GM19043 (cell line): ENCODE measurements at regions not wholly inside any gene's neighbourhood (a gene's known extent, or its start where the extent isn't known, plus 50 kb on each side); places are given as distances from the start of the nearest gene placed in this dataset.

ENCODE experiments used
- ATAC-seq: cut with Tn5 transposase; IDR thresholded peaks from one replicate; pipeline ENCODE4 v1.9.1; 2021; ENCODE audit warnings: low read depth; ENCODE audit not compliant: unreplicated experiment

DNA sequence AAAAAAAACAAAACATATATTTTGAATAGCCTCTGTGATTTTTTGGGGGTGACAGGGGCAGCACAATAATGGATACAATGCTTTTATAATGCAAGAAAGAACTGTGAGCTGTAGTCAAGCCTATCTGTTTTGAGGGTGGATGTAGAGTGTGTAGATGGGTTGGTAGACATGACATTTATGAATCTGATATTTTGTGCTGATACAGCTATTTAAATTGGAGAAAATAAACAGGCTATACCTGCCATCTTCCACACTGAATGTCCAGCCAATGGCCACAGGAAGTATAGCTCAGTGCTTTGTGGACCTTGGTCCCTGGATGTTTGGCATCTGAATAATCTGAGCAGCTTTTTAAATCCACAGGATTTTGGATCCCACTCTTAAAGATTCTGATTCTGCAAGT lies 175.0 kb downstream of the NEDD1 start:
- ATAC-seq, result no peak

DNA sequence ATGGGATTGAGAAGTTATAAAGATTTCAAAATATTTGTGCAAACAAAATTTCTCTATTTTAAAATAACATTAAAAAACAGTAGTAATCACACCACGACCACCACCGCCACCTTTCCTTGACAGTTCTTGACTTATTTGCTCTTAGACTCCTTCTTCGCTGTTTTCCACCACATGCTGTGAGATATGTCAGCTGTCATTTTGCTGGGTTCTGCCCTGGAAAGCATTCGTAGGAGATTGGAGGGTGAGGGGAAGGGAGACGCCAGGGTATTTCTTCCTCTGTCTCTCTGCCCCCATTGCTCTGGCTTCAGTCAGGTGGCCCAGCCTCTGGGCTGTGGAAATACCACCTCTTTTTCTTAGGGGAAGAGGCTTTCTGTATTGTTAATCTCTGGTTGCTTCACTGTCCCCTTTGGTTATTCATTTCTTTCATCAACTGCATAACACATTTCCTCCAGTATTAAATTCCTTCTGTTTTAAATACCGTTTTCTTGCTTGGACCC lies 186.2 kb downstream of the NEDD1 start:
- no peak for ATAC-seq

DNA sequence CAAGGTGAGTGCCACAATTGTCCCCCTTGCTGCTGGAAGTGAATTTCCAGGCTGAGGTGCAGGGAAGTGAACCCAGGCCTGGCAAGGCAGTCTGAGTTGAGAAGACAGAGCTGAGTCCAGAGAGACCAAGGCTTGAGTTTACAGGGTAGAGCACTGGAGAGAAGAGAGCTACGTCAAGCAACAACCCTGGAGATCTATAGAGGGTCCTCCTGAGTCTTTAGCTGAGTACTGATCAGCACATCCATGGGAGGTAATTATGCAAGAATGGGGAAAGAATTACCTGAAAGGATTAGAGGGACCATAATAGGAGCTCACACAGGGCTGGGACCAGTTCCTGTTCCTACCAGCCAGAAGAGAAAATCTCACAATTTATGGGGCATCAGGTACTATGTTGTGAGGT lies 190.7 kb downstream of the NEDD1 start:
- ATAC-seq, result no peak

DNA sequence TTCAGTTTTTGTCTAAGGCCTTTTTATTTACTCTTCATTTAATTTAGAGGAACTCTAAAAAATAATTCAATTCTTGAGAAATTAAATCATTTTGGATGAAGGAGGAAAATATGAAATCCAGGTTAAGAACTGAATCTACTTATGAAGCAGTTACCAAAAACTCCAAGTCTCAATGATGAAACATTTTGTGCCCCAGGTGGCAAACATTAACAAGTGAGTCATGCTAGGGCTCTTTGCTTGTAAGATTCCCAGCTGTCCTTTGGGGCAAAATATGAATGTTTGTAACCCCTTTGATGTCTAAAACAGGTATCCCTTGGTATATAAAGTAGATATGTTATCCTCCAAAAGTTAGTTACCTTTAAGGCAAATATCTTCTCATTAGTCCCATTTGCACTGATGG lies 202.4 kb downstream of the NEDD1 start:
- no peak for ATAC-seq

DNA sequence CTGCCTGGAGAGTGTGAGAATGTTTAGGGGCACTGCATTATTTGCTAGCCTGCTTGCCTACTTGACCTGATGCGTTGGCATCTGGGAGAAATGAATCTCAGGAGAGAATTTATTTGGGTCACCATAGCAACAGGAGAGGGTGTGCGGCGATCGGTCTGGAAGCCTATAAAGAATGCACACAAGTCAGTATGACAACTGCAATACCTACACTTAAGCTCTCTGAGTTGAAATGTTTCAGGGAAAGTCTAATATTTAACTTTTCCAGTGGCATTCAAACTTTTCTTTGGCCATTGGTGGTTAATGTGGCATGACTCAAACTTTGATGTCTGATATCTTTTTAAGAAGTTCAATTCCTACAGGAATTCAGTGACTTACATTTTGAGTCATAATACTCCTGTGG lies 205.1 kb downstream of the NEDD1 start:
- no peak for ATAC-seq

DNA sequence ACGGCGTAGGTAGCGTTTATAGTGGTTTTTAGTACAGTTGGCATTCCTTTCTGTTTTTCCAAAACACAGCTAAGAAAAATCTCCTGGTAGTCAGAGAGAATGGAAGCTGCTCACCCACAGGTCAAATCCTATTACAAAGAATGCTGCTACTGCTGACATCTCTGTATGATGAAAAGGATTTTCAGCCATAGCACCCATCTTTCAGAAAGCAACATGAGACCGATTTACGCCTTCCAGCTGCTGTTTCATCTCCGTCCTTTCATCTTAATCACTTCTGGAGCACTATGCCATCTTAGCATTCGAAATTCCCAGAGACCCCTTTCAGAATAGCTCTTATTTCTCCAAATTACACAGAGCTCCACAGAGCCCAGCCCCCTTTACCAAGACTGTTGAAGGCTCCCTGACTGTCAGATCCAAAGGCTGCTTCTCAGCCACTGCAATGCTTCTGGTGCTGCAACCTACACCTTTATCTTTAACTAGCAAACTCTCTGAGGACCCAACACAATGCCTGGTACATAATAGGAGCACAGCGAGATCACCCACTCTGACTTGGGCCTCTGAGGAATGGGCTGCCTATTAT lies 211.8 kb downstream of the NEDD1 start:
- ATAC-seq, result no peak

DNA sequence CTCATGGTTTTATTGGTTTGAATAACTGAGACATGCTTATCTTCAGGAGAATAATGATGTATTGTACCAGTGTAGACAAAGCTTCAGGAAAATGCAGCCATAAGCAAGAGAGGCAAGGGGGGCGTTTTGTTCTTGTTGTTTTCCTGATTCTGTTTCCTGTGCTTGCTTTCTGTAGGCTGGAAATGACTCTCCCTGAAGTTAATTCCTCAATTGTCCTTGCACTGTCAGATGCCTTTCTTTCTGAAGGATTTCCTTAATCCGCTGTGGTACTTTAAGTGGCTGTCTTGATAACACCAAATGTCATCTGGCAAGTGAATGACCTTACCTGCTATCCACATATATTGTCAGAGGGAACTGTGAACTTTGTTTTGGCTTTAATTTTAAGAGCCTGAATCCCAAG lies 220.0 kb downstream of the NEDD1 start:
- ATAC-seq, result no peak

DNA sequence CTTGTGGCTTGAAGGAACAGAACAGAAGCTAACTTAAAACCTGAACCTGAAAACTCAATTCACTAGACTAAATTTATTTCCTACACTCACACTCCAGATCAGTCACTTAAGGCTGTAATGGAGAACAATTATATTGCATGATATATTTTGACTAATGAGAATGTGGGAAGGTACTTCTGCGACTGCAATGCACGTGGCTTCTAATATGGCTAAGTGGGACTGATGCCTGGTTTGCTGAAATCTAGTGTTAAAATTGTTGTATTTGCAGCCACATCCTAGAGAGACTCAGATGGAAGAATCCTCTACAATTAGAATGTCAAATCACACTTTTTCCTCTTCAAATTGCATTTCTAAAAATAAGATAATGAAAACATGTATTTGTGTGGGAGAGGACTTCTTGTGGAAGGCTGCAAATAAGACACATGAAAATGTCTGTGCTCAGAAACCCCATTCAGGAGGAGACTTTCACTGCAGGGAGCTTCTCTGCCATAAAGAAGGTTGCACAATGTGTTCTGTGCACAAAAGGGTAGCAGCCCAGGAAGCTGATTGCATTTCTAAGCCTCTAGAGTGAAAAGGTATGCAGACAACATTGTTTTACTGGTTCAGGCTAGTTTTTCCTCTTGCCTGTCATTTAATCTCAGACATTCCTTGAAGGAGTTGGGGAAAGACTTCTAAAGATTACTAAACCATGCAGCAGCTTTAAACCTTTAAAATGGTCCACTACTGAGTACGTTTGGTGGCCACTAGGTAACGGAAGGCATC lies 224.3 kb downstream of the NEDD1 start:
- no peak for ATAC-seq

DNA sequence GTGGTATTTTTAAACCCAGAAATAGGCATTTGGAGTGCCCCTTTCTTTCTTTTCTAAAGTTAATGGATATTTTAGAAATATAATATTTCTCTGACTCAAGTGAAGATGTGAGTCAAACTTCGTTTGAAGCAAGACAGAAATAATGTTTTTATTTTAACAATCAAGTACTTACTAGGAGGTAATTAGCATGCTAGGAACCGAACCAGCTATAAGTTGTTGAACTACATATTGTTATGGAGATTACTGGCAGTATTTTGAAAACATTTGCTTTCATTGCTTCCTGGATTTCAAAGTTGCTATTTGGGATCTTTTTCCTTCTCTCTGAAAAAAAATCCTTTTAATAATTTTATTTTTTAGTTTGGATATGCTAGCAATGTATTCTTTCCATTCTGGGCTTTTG lies 225.2 kb downstream of the NEDD1 start:
- ATAC-seq, result no peak

DNA sequence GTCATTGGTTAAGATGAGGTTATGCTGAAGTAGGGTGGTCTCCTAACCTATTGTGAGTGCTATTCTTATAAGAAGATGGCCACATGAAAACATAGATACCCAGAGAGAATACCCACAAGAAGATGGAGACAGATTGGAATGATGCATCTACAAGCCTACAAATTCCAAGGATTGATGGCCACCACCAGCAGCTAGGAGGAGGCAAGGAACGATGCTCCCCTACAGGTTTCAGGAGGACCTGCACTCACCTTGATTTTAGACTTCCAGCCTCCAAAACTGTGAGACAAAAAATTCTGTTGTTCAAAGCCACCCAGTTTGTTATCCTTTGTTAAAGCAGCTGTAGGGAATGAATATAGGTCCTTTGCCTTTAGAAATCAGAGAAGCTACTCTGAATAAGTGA lies 227.4 kb downstream of the NEDD1 start:
- no peak for ATAC-seq

DNA sequence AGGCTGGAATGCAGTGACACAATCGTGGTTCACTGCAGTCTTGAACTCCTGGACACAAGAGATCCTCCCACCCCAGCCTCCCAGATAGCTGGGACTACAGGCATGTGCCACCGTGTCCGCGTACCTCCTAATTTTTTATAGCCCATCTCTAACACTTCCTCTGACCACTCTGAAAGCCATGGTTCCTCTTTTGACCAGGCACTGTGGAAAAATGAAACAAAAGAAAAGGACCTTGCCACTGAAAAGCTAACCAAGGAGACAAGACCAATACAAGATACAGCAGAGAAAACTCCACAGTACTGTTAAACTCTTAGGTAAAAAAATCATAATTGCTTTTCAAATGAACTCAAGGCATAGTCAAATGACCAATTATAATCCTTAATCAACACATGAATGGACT lies 233.3 kb downstream of the NEDD1 start:
- ATAC-seq, result no peak

DNA sequence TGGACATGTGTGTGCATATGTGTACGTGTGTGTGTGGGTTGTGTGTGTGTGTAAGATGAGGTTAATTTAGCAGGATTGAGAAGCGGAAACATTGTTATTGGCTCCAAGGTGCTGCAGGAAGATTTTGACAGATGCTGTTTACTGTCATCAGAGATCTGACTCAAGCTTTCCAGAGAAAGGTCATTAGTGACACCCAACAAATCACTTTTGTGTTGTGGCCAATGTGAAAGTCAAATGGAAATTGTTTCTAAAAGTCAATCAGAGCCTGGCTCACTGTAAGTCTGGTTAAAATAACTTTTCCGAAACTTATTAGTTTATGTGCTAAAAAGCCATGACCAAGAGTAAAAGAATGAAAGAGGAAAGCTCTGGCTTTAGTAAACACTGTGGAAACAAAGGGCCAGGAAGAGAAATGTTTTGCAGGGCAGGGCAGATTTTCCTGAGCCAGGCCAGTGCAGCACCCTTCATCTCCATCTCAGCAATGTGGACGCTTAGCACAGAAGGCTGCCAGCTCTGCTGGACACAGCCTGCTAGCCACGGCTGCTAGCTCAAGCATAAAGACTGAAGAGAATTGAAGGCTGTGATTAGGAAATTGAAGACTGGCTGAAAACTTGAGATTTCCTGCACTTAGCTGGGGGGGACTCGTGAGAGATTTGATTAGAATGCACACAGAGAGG lies 235.8 kb downstream of the NEDD1 start:
- no peak for ATAC-seq

DNA sequence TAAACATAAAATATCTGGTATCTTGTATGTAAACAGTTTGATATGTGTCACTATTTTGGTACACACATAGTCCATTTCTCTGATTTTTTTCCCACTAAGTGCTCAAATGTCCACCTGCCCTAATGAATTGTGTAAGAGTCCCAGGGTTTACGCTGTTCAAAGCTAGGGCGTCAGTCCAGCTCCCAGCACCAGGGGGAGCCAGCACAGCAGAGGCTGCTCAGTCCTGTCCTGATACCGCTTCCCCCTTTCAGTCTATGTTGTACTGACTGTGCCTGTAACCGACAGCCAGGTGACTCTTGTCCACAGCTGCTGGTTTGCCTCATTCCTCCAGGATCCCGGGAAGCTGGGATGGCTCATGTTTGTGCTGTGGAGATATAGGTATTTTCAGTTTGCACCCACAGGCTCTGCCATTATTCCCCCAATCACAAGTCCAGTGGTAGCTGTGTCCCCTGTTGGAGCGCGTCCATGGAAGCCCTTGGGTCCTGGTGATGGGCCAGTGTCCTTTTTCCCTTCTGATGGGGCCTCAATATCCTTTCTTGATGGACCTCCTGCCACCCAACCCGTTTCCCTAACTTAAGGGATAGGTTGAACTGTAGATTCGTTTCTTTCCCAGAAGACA lies 242.0 kb downstream of the NEDD1 start:
- peak; percentile 100 for ATAC-seq

DNA sequence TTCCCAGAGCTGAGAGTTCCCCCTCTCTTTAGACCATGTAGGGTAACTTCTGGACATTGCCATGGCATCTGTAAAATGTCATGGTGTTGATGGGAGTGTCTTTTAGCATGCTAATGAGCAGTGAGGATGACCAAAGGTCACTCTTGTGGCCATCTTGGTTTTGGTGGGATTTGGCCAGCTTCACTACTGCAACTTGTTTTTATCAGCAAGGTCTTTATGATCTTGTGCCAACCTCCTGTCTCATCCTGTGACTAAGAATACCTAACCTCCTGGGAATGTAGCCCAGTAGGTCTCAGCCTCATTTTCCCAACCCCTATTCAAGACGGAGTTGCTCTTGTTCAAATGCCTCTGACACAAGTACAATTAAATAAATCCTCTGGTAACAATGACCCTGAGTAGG lies 244.4 kb downstream of the NEDD1 start:
- no peak for ATAC-seq

DNA sequence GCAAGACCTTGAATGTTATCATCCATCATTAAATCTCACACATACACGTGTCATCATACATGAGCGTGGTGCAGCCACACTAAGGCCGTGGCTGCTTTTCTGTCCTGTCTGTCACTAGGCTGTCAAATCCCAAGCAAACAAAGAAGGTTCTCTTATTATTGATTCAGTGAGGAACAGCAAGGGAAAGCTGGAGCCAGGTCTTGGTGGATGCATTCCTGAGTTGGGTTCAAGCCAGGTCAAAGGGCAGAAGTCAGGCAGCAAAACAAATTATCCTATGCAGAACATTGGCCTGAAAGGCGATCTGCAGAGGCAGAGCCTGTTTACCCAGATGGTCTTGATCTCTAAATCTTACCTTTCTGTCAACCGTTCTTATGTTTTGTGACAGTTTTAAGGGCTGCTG lies 252.3 kb downstream of the NEDD1 start:
- no peak for ATAC-seq

DNA sequence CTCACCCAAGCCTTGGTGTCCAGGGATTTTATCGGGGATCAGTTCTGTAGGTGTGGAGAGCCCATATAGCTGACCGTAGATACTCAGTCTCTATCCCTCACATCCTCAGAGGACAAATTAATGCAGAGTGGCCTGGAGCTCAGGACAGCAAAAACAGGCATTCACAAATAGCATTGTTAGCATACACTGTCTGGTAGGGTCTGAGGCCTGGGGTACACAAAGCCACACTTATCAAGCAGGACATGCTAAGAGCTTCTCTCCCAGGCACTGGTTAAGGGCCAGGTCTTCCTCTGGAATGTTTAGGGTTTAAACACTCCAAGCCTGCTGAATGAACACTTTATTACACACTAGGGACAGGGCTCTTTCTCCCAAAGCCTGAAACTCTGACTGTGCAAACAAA lies 253.2 kb downstream of the NEDD1 start:
- ATAC-seq, result no peak

DNA sequence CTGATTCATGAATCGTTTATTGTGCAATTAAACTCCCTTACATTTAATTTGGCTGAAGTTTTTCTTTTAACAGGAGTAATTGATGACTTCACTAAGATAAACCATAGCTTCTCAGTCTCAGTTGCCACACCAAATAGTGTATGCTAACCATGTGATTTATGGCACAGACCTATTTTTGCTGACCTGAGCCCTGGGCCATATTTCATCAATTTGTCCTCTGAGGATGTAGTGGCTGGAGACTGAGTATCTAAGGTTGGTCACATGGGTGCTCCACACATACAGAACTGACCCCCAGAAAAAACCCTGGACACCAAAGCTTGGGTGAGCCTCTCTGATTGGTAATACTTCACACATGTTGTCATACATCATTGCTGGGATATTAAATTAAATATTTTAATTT lies 255.1 kb downstream of the NEDD1 start:
- no peak for ATAC-seq

DNA sequence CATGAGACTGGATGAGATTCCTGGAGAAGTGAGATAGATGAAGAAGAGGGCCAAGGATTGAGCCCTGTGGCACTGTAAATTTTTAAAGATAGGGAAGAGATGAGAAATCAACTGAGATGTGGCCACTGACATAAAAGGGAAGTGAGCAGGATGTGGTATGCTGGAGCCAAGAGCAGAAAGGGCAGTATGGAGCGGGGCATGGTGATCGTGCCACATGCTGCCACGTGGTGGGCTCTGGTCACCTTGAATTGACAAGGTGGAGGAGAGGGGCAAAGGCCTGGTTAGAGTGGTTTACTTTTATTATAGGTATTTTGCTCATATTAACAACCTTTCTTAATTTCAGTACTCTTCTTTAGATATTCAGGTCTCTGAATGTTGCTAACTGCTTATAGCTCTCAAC lies 257.9 kb downstream of the NEDD1 start:
- no peak for ATAC-seq

DNA sequence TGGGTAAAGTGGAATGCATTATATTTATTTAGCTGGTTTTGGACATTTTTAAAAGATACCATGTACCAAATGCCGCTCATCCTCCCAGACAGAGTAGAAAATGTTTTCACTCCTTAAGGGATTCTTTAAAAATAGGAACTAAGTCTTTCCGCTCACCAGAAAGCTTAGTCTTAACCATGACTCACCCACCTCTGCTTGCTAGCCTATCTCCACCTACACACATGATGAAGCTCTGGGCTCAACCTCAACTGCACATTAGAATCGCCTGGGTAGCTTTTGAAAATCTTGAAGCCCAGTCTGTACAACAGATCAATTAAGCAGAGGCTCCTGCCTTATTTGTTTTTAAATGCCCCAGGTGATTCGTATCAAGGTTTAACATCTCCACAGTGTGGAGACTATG lies 260.5 kb downstream of the NEDD1 start:
- no peak for ATAC-seq

DNA sequence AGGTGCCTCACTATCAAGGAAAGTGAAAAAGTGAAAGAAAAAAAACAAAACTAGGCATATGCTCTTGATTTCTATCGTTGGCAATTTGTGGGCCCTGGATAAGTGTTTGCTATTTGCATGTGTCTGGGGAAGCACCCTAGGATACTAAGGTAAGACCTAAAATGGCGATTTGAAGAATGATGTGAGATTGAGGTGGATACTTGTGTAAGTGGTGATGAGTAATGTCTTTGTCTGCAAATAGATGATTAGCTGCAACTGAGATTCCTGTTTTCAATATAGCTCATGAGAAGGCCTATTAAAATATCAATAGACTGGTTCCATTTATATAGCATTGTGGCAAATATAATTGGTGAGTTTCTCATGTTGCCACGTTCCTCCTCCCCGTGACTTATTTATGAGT lies 261.7 kb downstream of the NEDD1 start:
- ATAC-seq, result no peak

DNA sequence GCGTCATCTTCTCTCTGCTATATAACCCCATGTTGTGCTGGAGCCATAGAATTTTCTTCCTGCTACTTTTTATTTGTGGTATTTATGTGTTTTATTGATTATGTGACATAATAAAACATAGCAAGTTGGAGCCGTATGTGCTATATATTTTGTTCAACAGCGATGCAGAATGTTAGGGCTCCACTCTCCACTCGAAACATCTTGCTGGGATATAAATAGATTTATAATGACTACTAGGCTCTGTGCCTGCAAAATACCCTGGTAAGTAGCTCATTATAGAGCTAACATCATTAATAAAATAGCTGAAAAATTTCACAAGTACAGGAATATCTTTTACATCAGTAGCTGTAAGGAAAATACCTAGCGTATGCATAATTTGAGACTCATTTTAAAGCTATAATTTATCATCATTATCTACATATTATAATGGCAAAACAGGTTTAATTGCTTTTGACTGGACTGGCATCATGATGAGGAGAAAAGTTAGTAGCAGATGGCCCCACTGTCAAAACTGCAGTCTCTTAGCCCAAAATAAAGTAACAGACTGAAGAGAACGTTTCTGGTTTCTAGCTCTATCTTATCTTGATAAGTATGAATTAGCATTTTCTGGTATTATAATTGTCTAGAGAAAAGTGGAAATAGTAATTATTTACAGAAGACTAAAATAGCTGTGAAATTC lies 263.0 kb downstream of the NEDD1 start:
- no peak for ATAC-seq
